HG02885 (cell line): ENCODE measurements at regions not wholly inside any gene's neighbourhood (a gene's known extent, or its start where the extent isn't known, plus 50 kb on each side); places are given as distances from the start of the nearest gene placed in this dataset.

Experiments
- ATAC-seq: cut with Tn5 transposase; IDR thresholded peaks from one replicate; pipeline ENCODE4 v1.9.1; 2021; ENCODE audit warnings: mild to moderate bottlenecking; ENCODE audit not compliant: unreplicated experiment, poor library complexity

GRCh38 chr9:80964914-80965313 is 724.4 kb downstream of the TLE1 start:
- ATAC-seq: no peak

GRCh38 chr9:80964374-80964773 is 725.0 kb downstream of the TLE1 start:
- no peak for ATAC-seq

GRCh38 chr9:80957801-80958200 is 731.5 kb downstream of the TLE1 start:
- ATAC-seq: no peak

GRCh38 chr9:80954521-80954920 is 734.8 kb downstream of the TLE1 start:
- ATAC-seq: no peak

- ATAC-seq: no peak
Measured at GRCh38 chr9:80952363-80952922, 736.9 kb downstream of the TLE1 start.

GRCh38 chr9:80951675-80952074 is 737.7 kb downstream of the TLE1 start:
- ATAC-seq: no peak

- ATAC-seq: no peak
Measured at GRCh38 chr9:80948876-80949275, 740.5 kb downstream of the TLE1 start.

- ATAC-seq: no peak
Measured at GRCh38 chr9:80948066-80948465, 741.3 kb downstream of the TLE1 start.

- no peak for ATAC-seq
Measured at GRCh38 chr9:80946496-80947170, 742.7 kb downstream of the TLE1 start.

- ATAC-seq: no peak
Measured at GRCh38 chr9:80945436-80945835, 743.9 kb downstream of the TLE1 start.

- no peak for ATAC-seq
Measured at GRCh38 chr9:80937645-80938044, 751.7 kb downstream of the TLE1 start.

- ATAC-seq: no peak
Measured at GRCh38 chr9:80934095-80934494, 755.3 kb downstream of the TLE1 start.

GRCh38 chr9:80932947-80933780 is 756.2 kb downstream of the TLE1 start:
- ATAC-seq: no peak

- no peak for ATAC-seq
Measured at GRCh38 chr9:80932181-80932580, 757.2 kb downstream of the TLE1 start.

GRCh38 chr9:80931163-80931562 is 758.2 kb downstream of the TLE1 start:
- no peak for ATAC-seq

GRCh38 chr9:80928697-80929096 is 760.6 kb downstream of the TLE1 start:
- ATAC-seq: no peak

GRCh38 chr9:80926611-80927010 is 762.7 kb downstream of the TLE1 start:
- ATAC-seq: no peak

GRCh38 chr9:80922544-80922943 is 766.8 kb downstream of the TLE1 start:
- no peak for ATAC-seq

GRCh38 chr9:80906728-80907127 is 782.6 kb downstream of the TLE1 start:
- ATAC-seq: no peak

- no peak for ATAC-seq
Measured at GRCh38 chr9:80899208-80899607, 790.1 kb downstream of the TLE1 start.

- ATAC-seq: no peak
Measured at GRCh38 chr9:80893190-80893589, 796.2 kb downstream of the TLE1 start.
